22Rv1 (cell line): ENCODE measurements at regions not wholly inside any gene's neighbourhood (a gene's known extent, or its start where the extent isn't known, plus 50 kb on each side); places are given as distances from the start of the nearest gene placed in this dataset.

Source experiments
- ZFX ChIP-seq: fragments of 450-650 bp; IDR thresholded peaks from 2 replicates; pipeline ENCODE4 v1.6.1; 2017; ENCODE audit warnings: antibody characterized with exemption, borderline replicate concordance
- TF ChIP-seq, protein P1 (sequence below): fragments of 450-650 bp; IDR thresholded peaks from 2 replicates; pipeline ENCODE4 v1.5.1; 2017; ENCODE audit warnings: mild to moderate bottlenecking

- TF ChIP-seq, protein P1, sequence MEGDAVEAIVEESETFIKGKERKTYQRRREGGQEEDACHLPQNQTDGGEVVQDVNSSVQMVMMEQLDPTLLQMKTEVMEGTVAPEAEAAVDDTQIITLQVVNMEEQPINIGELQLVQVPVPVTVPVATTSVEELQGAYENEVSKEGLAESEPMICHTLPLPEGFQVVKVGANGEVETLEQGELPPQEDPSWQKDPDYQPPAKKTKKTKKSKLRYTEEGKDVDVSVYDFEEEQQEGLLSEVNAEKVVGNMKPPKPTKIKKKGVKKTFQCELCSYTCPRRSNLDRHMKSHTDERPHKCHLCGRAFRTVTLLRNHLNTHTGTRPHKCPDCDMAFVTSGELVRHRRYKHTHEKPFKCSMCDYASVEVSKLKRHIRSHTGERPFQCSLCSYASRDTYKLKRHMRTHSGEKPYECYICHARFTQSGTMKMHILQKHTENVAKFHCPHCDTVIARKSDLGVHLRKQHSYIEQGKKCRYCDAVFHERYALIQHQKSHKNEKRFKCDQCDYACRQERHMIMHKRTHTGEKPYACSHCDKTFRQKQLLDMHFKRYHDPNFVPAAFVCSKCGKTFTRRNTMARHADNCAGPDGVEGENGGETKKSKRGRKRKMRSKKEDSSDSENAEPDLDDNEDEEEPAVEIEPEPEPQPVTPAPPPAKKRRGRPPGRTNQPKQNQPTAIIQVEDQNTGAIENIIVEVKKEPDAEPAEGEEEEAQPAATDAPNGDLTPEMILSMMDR, result no peak
- no peak for TF ChIP-seq ZFX
Measured at GRCh38 chr11:87840786-87841185, 334.5 kb downstream of the RAB38 start.
